ENCODE measurements at regions not wholly inside any gene's neighbourhood (a gene's known extent, or its start where the extent isn't known, plus 50 kb on each side); places are given as distances from the start of the nearest gene placed in this dataset.
A peak's percentile ranks its signal among the peaks of the same experiment; 100 is the strongest.

- H3K4me3 ChIP-seq, result no peak overlapping the region
- TF ChIP-seq, protein P1, sequence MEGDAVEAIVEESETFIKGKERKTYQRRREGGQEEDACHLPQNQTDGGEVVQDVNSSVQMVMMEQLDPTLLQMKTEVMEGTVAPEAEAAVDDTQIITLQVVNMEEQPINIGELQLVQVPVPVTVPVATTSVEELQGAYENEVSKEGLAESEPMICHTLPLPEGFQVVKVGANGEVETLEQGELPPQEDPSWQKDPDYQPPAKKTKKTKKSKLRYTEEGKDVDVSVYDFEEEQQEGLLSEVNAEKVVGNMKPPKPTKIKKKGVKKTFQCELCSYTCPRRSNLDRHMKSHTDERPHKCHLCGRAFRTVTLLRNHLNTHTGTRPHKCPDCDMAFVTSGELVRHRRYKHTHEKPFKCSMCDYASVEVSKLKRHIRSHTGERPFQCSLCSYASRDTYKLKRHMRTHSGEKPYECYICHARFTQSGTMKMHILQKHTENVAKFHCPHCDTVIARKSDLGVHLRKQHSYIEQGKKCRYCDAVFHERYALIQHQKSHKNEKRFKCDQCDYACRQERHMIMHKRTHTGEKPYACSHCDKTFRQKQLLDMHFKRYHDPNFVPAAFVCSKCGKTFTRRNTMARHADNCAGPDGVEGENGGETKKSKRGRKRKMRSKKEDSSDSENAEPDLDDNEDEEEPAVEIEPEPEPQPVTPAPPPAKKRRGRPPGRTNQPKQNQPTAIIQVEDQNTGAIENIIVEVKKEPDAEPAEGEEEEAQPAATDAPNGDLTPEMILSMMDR (IDR thresholded peaks at IDR 0.05), result no peak
- no peak for TF ChIP-seq POLR2A (IDR thresholded peaks at IDR 0.05)
- H3K9me3 ChIP-seq, result no peaks in the 10 kb centered on the region
- intact Hi-C loops (cut with DNase I), result loop anchor here in 1 of 10 donors (10.0 kb wide), 1 partner anchor 165 kb away; the partner anchor contains the start of gene ACTBL2
- peaks cover 0 to 10% (median 0%) of the 10 kb centered on the region in 9 donors for H3K27me3 ChIP-seq
- DNase-seq, result no peak
- no peaks in the 10 kb centered on the region for H3K36me3 ChIP-seq
- WGBS, 4 donors, result 94 to 98% (median 96%) methylated on average over 4 of the region's 4 CpGs
- H3K27ac ChIP-seq, result no peak overlapping the region
- peaks cover 0 to 6% (median 0%) of the 10 kb centered on the region in 12 donors for H3K4me1 ChIP-seq
- ATAC-seq, result no peak
Measured at GRCh38 chr5:57319628-57320027, 145.8 kb downstream of the GPBP1 start.

- DNase-seq, result no peak
- 95 to 98% (median 95%) methylated on average over 5 of the region's 5 CpGs for WGBS, 4 donors
- TF ChIP-seq, protein P1 (IDR thresholded peaks at IDR 0.05), result no peak
- TF ChIP-seq POLR2A (IDR thresholded peaks at IDR 0.05), result no peak
- no peaks in the 10 kb centered on the region for H3K9me3 ChIP-seq
- no peaks in the 10 kb centered on the region for H3K36me3 ChIP-seq
- no peak overlapping the region for H3K27ac ChIP-seq
- H3K27me3 ChIP-seq, result peaks cover 0 to 10% (median 0%) of the 10 kb centered on the region in 9 donors
- peaks cover 0 to 6% (median 0%) of the 10 kb centered on the region in 12 donors for H3K4me1 ChIP-seq
- no peak for ATAC-seq
- intact Hi-C loops (cut with DNase I), result no loop called here
- H3K4me3 ChIP-seq, result no peak overlapping the region
Measured at GRCh38 chr5:57318251-57318650, 144.4 kb downstream of the GPBP1 start.

DNA sequence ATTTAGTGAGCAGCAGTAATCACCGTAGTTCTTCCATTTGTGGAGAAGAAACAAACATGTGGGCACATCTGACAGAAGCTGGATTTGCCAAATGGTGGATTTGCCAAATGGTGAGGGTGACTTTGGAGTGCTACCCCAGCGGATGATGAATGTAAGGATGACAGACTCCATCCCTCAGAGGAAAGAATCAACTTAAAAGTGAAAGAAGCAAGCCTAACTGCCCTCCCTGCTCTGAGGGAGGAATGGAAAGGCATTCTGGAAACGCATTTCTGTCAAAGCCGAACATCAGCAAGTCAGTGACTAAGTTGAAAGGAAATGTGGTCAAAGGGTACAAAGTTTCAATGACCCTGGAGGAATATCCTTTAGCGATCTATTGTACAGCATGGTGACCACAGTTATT, 143.5 kb downstream of the GPBP1 start:
- 70 to 79% (median 75%) methylated on average over 5 of the region's 5 CpGs for WGBS, 4 donors
- intact Hi-C loops (cut with DNase I), result no loop called here
- H3K27me3 ChIP-seq, result peaks cover 0 to 10% (median 0%) of the 10 kb centered on the region in 9 donors
- no peak overlapping the region for H3K27ac ChIP-seq
- TF ChIP-seq, protein P1 (IDR thresholded peaks at IDR 0.05), result no peak
- no peak for TF ChIP-seq POLR2A (IDR thresholded peaks at IDR 0.05)
- H3K9me3 ChIP-seq, result no peaks in the 10 kb centered on the region
- no peaks in the 10 kb centered on the region for H3K36me3 ChIP-seq
- no peak overlapping the region for H3K4me3 ChIP-seq
- peaks cover 0 to 6% (median 0%) of the 10 kb centered on the region in 12 donors for H3K4me1 ChIP-seq
- no peak for ATAC-seq
- DNase-seq, result no peak

- no peak overlapping the region for H3K4me3 ChIP-seq
- H3K4me1 ChIP-seq, result peaks cover 0 to 6% (median 0%) of the 10 kb centered on the region in 12 donors
- WGBS, 4 donors, result 70 to 80% (median 76%) methylated on average over 3 of the region's 3 CpGs
- H3K36me3 ChIP-seq, result no peaks in the 10 kb centered on the region
- DNase-seq (no peak), ATAC-seq (peak in 3 of 4 donors; percentile 34 to 96 (median 91))
- no peak overlapping the region for H3K27ac ChIP-seq
- H3K27me3 ChIP-seq, result peaks cover 0 to 10% (median 0%) of the 10 kb centered on the region in 9 donors
- intact Hi-C loops (cut with DNase I), result no loop called here
- H3K9me3 ChIP-seq, result no peaks in the 10 kb centered on the region
- TF ChIP-seq, protein P1 (IDR thresholded peaks at IDR 0.05), result no peak
- no peak for TF ChIP-seq POLR2A (IDR thresholded peaks at IDR 0.05)
Measured at GRCh38 chr5:57316798-57317327, 143.0 kb downstream of the GPBP1 start.
